ENCODE measurements at regions not wholly inside any gene's neighbourhood (a gene's known extent, or its start where the extent isn't known, plus 50 kb on each side); places are given as distances from the start of the nearest gene placed in this dataset.
"Not testable (repeated sequence)": the region's sequence is repeated elsewhere in the genome, so short reads cannot be mapped to it uniquely, and the experiment has no call there.

- no peak for DNase-seq
Measured at GRCh38 chr3:72031581-72031980, 246.6 kb upstream of the PROK2 start.

GRCh38 chr3:72030296-72030695 is 245.3 kb upstream of the PROK2 start:
- DNase-seq: not testable (repeated sequence)

- DNase-seq: not testable (repeated sequence)
Measured at GRCh38 chr3:72028726-72029125, 243.8 kb upstream of the PROK2 start.

GRCh38 chr3:72028307-72028706 is 243.4 kb upstream of the PROK2 start:
- not testable (repeated sequence) for DNase-seq

GRCh38 chr3:72027728-72028127 is 242.8 kb upstream of the PROK2 start:
- DNase-seq: not testable (repeated sequence)

- no peak for DNase-seq
Measured at GRCh38 chr3:72022027-72022426, 237.1 kb upstream of the PROK2 start.

GRCh38 chr3:72021531-72021930 is 236.6 kb upstream of the PROK2 start:
- no peak for DNase-seq

- DNase-seq: no peak
Measured at GRCh38 chr3:72018343-72018984, 233.5 kb upstream of the PROK2 start.

GRCh38 chr3:72017935-72018334 is 233.0 kb upstream of the PROK2 start:
- no peak for DNase-seq

GRCh38 chr3:72017311-72017710 is 232.4 kb upstream of the PROK2 start:
- no peak for DNase-seq

- DNase-seq: no peak
Measured at GRCh38 chr3:72015463-72015862, 230.5 kb upstream of the PROK2 start.

- DNase-seq: no peak
Measured at GRCh38 chr3:72013084-72013483, 228.1 kb upstream of the PROK2 start.

GRCh38 chr3:72012363-72012762 is 227.4 kb upstream of the PROK2 start:
- no peak for DNase-seq

- no peak for DNase-seq
Measured at GRCh38 chr3:72011485-72011884, 226.5 kb upstream of the PROK2 start.

- no peak for DNase-seq
Measured at GRCh38 chr3:72009851-72010443, 225.0 kb upstream of the PROK2 start.

GRCh38 chr3:72008226-72008996 is 223.5 kb upstream of the PROK2 start:
- no peak for DNase-seq

- no peak for DNase-seq
Measured at GRCh38 chr3:72006631-72007556, 221.9 kb upstream of the PROK2 start.

- no peak for DNase-seq
Measured at GRCh38 chr3:72004749-72005292, 219.9 kb upstream of the PROK2 start.

GRCh38 chr3:72003936-72004335 is 219.0 kb upstream of the PROK2 start:
- DNase-seq: no peak

- DNase-seq: no peak
Measured at GRCh38 chr3:72001758-72002157, 216.8 kb upstream of the PROK2 start.

GRCh38 chr3:71998995-71999673 is 214.2 kb upstream of the PROK2 start:
- no peak for DNase-seq

- DNase-seq: no peak
Measured at GRCh38 chr3:71997066-71997653, 212.2 kb upstream of the PROK2 start.

Data from NCI-H1105 treated with DMSO at 0.1 percent for 48 hours (cell line).